GM12878 (cell line): ENCODE measurements at regions not wholly inside any gene's neighbourhood (a gene's known extent, or its start where the extent isn't known, plus 50 kb on each side); places are given as distances from the start of the nearest gene placed in this dataset.

Experiments used
- ATAC-seq: fragments of 200-7000 bp; cut with Tn5 transposase; 3 replicates; pipeline ENCODE4 v1.9.1; 2020; ENCODE audit warnings: mild to moderate bottlenecking, moderate library complexity
- BruUV-seq: library from RNA; stranded (reverse); fragments of 400-500 nt; replicated peaks from 2 replicates; lab custom pipeline; 2021; lab: Mats Ljungman, UMichigan
- CTCF ChIA-PET: fragments of 300-600 bp; sonication (Branson Sonifier 250); formaldehyde crosslinking; extraction: SDS; loops from one replicate; lab custom pipeline; 2021; ENCODE audit warnings: inconsistent platforms; lab: Yijun Ruan, JAX
- POLR2A ChIA-PET: fragments of 350-600 bp; formaldehyde crosslinking; extraction: SDS; loops from one replicate; lab custom pipeline; 2021; ENCODE audit warnings: inconsistent platforms; lab: Charles Lee
- RAD21 ChIA-PET: fragments of 300-600 bp; sonication (Branson Sonifier 250); formaldehyde crosslinking; loops from one replicate; lab custom pipeline; 2023; ENCODE audit warnings: antibody characterized with exemption; ENCODE audit not compliant: unreplicated experiment; lab: Charles Lee
- SMC1A ChIA-PET: fragments of 300-600 bp; sonication (Branson Sonifier 250); formaldehyde crosslinking; loops from one replicate; lab custom pipeline; 2023; ENCODE audit not compliant: unreplicated experiment, uncharacterized antibody; lab: Charles Lee
- DNase-seq: peaks from one replicate; pipeline ENCODE4 v3.0.0-alpha.2; 2011; ENCODE audit warnings: low read depth, low spot score
- FAIRE-seq: peaks from 3 replicates; lab custom pipeline; 2011; peaks lifted over from hg19 to GRCh38; lab: Jason Lieb, UNC
- H2AFZ ChIP-seq: 2 replicates; pipeline ENCODE4 v1.6.0; 2011; ENCODE audit warnings: low read depth, low read length, control low read depth; ENCODE audit not compliant: control insufficient read depth
- H3K27ac ChIP-seq: 2 replicates; pipeline ENCODE4 v1.5.1; 2011; ENCODE audit warnings: control low read depth; ENCODE audit not compliant: control insufficient read depth, insufficient read depth
- H3K27me3 ChIP-seq, 2 experiments: replicated peaks in 1 of 2; 2 replicates each; pipeline versions ENCODE4 v1.6.0 to v1.6.1; 2011; ENCODE audit warnings: low read length in 1 of 2; ENCODE audit not compliant: control insufficient read depth in 2 of 2, insufficient read depth in 2 of 2
- H3K36me3 ChIP-seq, 2 experiments: 2 replicates each; pipeline ENCODE4 v1.5.1; 2011; ENCODE audit warnings: low read length in 1 of 2; ENCODE audit not compliant: control insufficient read depth in 2 of 2, insufficient read depth in 2 of 2
- H3K4me1 ChIP-seq: 2 replicates; pipeline ENCODE4 v1.6.1; 2011; ENCODE audit warnings: mild to moderate bottlenecking, low read length, moderate library complexity, mixed read lengths; ENCODE audit not compliant: control insufficient read depth, insufficient read depth
- H3K4me2 ChIP-seq: 2 replicates; pipeline ENCODE4 v1.6.0; 2011; ENCODE audit warnings: control low read depth; ENCODE audit not compliant: control insufficient read depth, insufficient read depth
- H3K4me3 ChIP-seq: fragments of 200-600 bp; sonication (generic); 2 replicates; pipeline ENCODE4 v1.5.1; 2016
- H3K79me2 ChIP-seq: 2 replicates; pipeline ENCODE4 v1.6.0; 2011; ENCODE audit warnings: low read length; ENCODE audit not compliant: control insufficient read depth, insufficient read depth
- H3K9ac ChIP-seq: 2 replicates; pipeline ENCODE4 v1.8.0; 2011; ENCODE audit warnings: low read length, control low read depth, mixed read lengths; ENCODE audit not compliant: control insufficient read depth, insufficient read depth
- H3K9me3 ChIP-seq: replicated peaks from 3 replicates; pipeline ENCODE4 v1.5.1; 2011; ENCODE audit warnings: mild to moderate bottlenecking, low read length; ENCODE audit not compliant: control insufficient read depth, insufficient read depth
- H4K20me1 ChIP-seq: 2 replicates; pipeline ENCODE4 v1.6.0; 2011; ENCODE audit not compliant: control insufficient read depth, insufficient read depth
- BMI1 ChIP-seq: fragments of 450-650 bp; IDR thresholded peaks from 2 replicates; pipeline ENCODE4 v1.6.1; 2016; ENCODE audit warnings: mild to moderate bottlenecking, moderate library complexity, borderline replicate concordance
- GABPA ChIP-seq: IDR thresholded peaks from 2 replicates; pipeline ENCODE4 v1.6.1; 2014; ENCODE audit warnings: antibody characterized with exemption, low read depth, mild to moderate bottlenecking, inconsistent platforms
- MTA2 ChIP-seq: fragments of 450-650 bp; IDR thresholded peaks from 2 replicates; pipeline ENCODE4 v1.6.1; 2016; ENCODE audit warnings: low read depth, mild to moderate bottlenecking, moderate library complexity
- MTA3 ChIP-seq: IDR thresholded peaks from 2 replicates; pipeline ENCODE4 v1.6.1; 2012; ENCODE audit warnings: low read length, inconsistent platforms, borderline replicate concordance
- NFYA ChIP-seq: IDR thresholded peaks from 2 replicates; pipeline ENCODE4 v1.6.1; 2011; ENCODE audit warnings: low read depth, mild to moderate bottlenecking, low read length, improper control_type of control experiment, borderline replicate concordance
- RB1 ChIP-seq: fragments of 450-650 bp; formaldehyde crosslinking; IDR thresholded peaks from 2 replicates; pipeline ENCODE4 v1.6.1; 2017; ENCODE audit warnings: mild to moderate bottlenecking, borderline replicate concordance
- SUZ12 ChIP-seq: fragments of 200-600 bp; sonication (generic); IDR thresholded peaks from one replicate; pipeline ENCODE4 v1.6.1; 2018; ENCODE audit warnings: antibody characterized with exemption, mild to moderate bottlenecking; ENCODE audit not compliant: unreplicated experiment
- ZNF687 ChIP-seq: fragments of 450-650 bp; IDR thresholded peaks from 2 replicates; pipeline ENCODE4 v1.6.1; 2017; ENCODE audit warnings: mild to moderate bottlenecking, moderate library complexity
- WGBS: methylation state at CpG from one replicate; pipeline ENCODE4 v1.1.6; 2016; ENCODE audit warnings: low lambda C conversion rate; ENCODE audit not compliant: insufficient replicate concordance, insufficient coverage; ENCODE audit errors: missing lambda C conversion rate; 5-methylcytosine and 5-hydroxymethylcytosine counted together
- in situ Hi-C: fragments of 300-500 bp; cut with MboI; formaldehyde crosslinking; loops from 9 replicates; pipeline ENCODE4 v1.14.3; 2018; ENCODE audit warnings: mixed read lengths
- intact Hi-C: fragments of 100-400 bp; cut with micrococcal nuclease; formaldehyde crosslinking; loops from one replicate; pipeline ENCODE4 v1.14.2; 2022; ENCODE audit not compliant: unreplicated experiment
- TF ChIP-seq, protein P1 (sequence below): fragments of 450-650 bp; IDR thresholded peaks from 2 replicates; pipeline ENCODE4 v1.6.1; 2017; ENCODE audit warnings: mild to moderate bottlenecking
- TF ChIP-seq, protein P2 (sequence below): IDR thresholded peaks from 2 replicates; pipeline ENCODE4 v1.6.1; 2012; ENCODE audit warnings: low read depth, low read length, improper control_type of control experiment

DNA sequence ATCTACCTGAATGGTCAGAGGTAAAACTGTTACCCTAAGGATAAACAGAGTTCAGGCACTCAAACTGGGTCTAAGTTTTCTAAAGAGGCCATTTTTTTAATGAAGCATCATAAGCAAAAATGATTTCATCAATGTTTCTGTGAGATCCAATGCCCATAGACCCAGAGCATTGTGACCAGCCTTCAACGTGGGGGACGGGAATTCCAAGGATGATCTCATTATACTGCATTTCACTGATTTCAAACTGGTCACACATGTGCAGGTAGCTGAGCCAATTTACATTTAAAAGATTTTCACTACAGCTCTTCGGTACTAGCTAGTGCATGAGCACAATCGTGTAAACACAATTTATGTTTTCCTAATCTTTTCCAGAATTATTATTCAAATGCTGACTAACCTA lies 472.9 kb downstream of the DIPK2A start:
- Histone ChIP-seq H3K9me3 (no peaks in the 10 kb centered on the region), H3K36me3 (no peaks in the 10 kb centered on the region), H3K9ac (no peak overlapping the region), H3K4me2 (no peak overlapping the region), H3K27me3 (no peaks in the 10 kb centered on the region), H3K4me3 (no peak overlapping the region), H3K27ac (no peak overlapping the region), H3K79me2 (no peaks in the 10 kb centered on the region), H4K20me1 (no peaks in the 10 kb centered on the region), H3K4me1 (no peaks in the 10 kb centered on the region), H2AFZ (no peak overlapping the region)
- TF ChIP-seq MTA2: no peak
- no peak for TF ChIP-seq BMI1
- TF ChIP-seq RB1: no peak
- ATAC-seq (no peak), DNase-seq (no peak), FAIRE-seq (no peak)
- ChIA-PET POLR2A (no interaction called here), RAD21 (no interaction called here), CTCF (no interaction called here), SMC1A (interaction anchor here (1.4 kb wide), 1 partner anchor 8 kb away, joined by 5 read pairs; no protein-coding TSS in a partner anchor)
- intact Hi-C loops (no loop called here), in situ Hi-C loops (no loop called here)
- no TSS peak for BruUV-seq
- WGBS: 81% methylated on average over 4 of the region's 4 CpGs

DNA sequence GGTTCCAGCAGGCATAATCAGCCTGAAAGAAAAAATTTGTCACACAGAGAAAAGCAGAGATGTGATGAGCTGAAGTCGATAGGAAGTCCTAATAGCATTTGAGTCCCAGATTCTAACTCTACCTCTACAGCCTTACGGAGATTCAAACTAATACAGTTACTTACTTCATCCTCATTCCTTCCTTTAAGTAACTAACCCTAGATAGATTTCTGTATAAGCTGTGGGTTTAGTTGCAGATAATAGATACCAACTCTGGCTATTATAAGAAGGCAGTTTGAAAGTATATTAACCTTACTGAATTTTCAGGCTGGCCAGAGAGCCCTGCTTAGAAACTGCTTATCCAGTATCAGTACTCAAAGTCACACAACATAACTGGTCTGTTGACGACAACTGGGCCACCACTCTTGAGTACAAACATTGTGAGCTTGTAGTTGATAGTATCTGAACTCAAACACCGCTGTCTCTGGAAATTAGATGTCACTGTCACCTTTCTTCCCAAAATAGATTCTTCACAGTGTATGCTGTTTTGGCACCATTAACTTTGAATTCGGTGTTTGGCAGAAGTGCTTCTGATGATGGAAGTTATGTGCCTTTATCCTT lies 484.3 kb downstream of the DIPK2A start:
- no peak for FAIRE-seq
- no peak for DNase-seq

More for the DNA sequence above, 484.3 kb downstream of the DIPK2A start:
- intact Hi-C loops (no loop called here), in situ Hi-C loops (no loop called here)
- CTCF ChIA-PET: interaction anchor here (0.6 to 1.3 kb wide), 2 partner anchors 19 to 56 kb away, joined by 3 to 4 read pairs; no protein-coding TSS in a partner anchor
- BruUV-seq: no TSS peak
- ATAC-seq: no peak
- Histone ChIP-seq H3K36me3 (no peaks in the 10 kb centered on the region), H3K27me3 (no peaks in the 10 kb centered on the region), H3K4me1 (no peaks in the 10 kb centered on the region), H3K4me2 (no peak overlapping the region), H3K9me3 (no peaks in the 10 kb centered on the region; the same call in 2 of the 3 replicates), H3K79me2 (no peaks in the 10 kb centered on the region), H2AFZ (no peak overlapping the region), H3K9ac (no peak overlapping the region), H4K20me1 (no peaks in the 10 kb centered on the region), H3K27ac (no peak overlapping the region), H3K4me3 (no peak overlapping the region)
- 55% methylated on average over 5 of the region's 5 CpGs for WGBS
- SMC1A ChIA-PET: no interaction called here
- POLR2A ChIA-PET: no interaction called here
- TF ChIP-seq, protein P1, sequence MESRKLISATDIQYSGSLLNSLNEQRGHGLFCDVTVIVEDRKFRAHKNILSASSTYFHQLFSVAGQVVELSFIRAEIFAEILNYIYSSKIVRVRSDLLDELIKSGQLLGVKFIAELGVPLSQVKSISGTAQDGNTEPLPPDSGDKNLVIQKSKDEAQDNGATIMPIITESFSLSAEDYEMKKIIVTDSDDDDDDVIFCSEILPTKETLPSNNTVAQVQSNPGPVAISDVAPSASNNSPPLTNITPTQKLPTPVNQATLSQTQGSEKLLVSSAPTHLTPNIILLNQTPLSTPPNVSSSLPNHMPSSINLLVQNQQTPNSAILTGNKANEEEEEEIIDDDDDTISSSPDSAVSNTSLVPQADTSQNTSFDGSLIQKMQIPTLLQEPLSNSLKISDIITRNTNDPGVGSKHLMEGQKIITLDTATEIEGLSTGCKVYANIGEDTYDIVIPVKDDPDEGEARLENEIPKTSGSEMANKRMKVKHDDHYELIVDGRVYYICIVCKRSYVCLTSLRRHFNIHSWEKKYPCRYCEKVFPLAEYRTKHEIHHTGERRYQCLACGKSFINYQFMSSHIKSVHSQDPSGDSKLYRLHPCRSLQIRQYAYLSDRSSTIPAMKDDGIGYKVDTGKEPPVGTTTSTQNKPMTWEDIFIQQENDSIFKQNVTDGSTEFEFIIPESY: no peak
- TF ChIP-seq SUZ12 (no peak), GABPA (no peak), ZNF687 (no peak), NFYA (no peak), MTA3 (no peak)
- TF ChIP-seq, protein P2, sequence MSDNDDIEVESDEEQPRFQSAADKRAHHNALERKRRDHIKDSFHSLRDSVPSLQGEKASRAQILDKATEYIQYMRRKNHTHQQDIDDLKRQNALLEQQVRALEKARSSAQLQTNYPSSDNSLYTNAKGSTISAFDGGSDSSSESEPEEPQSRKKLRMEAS: no peak
- RAD21 ChIA-PET: no interaction called here
